Retinal pigment epithelial cell (primary cell): ENCODE measurements at regions not wholly inside any gene's neighbourhood (a gene's known extent, or its start where the extent isn't known, plus 50 kb on each side); places are given as distances from the start of the nearest gene placed in this dataset.

Experiments used
- DNase-seq: peaks from one replicate; pipeline ENCODE4 v3.0.0-alpha.2; 2010; ENCODE audit warnings: low read depth
- H3K4me3 ChIP-seq: 2 replicates; pipeline ENCODE4 v1.5.1; 2011; ENCODE audit warnings: mild to moderate bottlenecking, low read length, control low read depth, moderate library complexity
- CTCF ChIP-seq: conservative IDR thresholded peaks from 2 replicates; pipeline ENCODE4 v1.5.1; 2011; ENCODE audit warnings: low read depth, low read length, control low read depth, inconsistent platforms

GRCh38 chr6:104182811-104183210, 676.9 kb downstream of the HACE1 start:
- TF ChIP-seq CTCF, result no peak
- no peak overlapping the region for H3K4me3 ChIP-seq
- peak; percentile 6 for DNase-seq

- H3K4me3 ChIP-seq, result no peak overlapping the region
- TF ChIP-seq CTCF, result no peak
- no peak for DNase-seq
These were observed 686.1 kb downstream of the HACE1 start for GRCh38 chr6:104173668-104174067.

GRCh38 chr6:104170401-104170800, 689.3 kb downstream of the HACE1 start:
- no peak for DNase-seq
- TF ChIP-seq CTCF, result no peak
- H3K4me3 ChIP-seq, result no peak overlapping the region

- DNase-seq, result no peak
- H3K4me3 ChIP-seq, result no peak overlapping the region
- TF ChIP-seq CTCF, result no peak
These were observed 693.6 kb downstream of the HACE1 start for GRCh38 chr6:104166055-104166668.

- no peak for TF ChIP-seq CTCF
- peak; percentile 31 for DNase-seq
These were observed 697.6 kb downstream of the HACE1 start for GRCh38 chr6:104162036-104162669.

GRCh38 chr6:104159045-104159618, 700.6 kb downstream of the HACE1 start:
- no peak for TF ChIP-seq CTCF
- H3K4me3 ChIP-seq, result no peak overlapping the region
- DNase-seq, result no peak

More at GRCh38 chr6:104162036-104162669, 697.6 kb downstream of the HACE1 start:
- no peak overlapping the region for H3K4me3 ChIP-seq

GRCh38 chr6:104143757-104144156, 716.0 kb downstream of the HACE1 start:
- TF ChIP-seq CTCF, result no peak
- DNase-seq, result no peak
- H3K4me3 ChIP-seq, result no peak overlapping the region
